Neural cell (in vitro differentiated cells): ENCODE measurements at regions not wholly inside any gene's neighbourhood (a gene's known extent, or its start where the extent isn't known, plus 50 kb on each side); places are given as distances from the start of the nearest gene placed in this dataset.

Source experiments
- H2AFZ ChIP-seq: fragments of 200-600, 300-800 bp; sonication (generic), shearing (Covaris generic); 2 replicates; pipeline ENCODE4 v1.6.0; 2014; ENCODE audit warnings: low read depth, mild to moderate bottlenecking, antibody characterized with exemption, low read length, moderate library complexity
- H3F3A ChIP-seq: fragments of 200-600 bp; shearing (Covaris generic); 2 replicates; pipeline ENCODE4 v1.6.1; 2016; ENCODE audit warnings: mild to moderate bottlenecking, moderate library complexity, mixed read lengths, antibody characterized with exemption, low read length; ENCODE audit not compliant: insufficient read depth, poor library complexity, severe bottlenecking
- H3K27ac ChIP-seq: fragments of 200-600, 300-800 bp; sonication (generic), shearing (Covaris generic); 2 replicates; pipeline ENCODE4 v1.5.1; 2014; ENCODE audit warnings: mild to moderate bottlenecking, low read length, moderate library complexity
- H3K27me3 ChIP-seq: fragments of 300-800, 200-600 bp; sonication (generic), shearing (Covaris generic); 2 replicates; pipeline ENCODE4 v1.6.0; 2014; ENCODE audit warnings: mild to moderate bottlenecking, low read depth, low read length, moderate library complexity; ENCODE audit not compliant: insufficient read depth
- H3K36me3 ChIP-seq: fragments of 300-800, 200-600 bp; sonication (generic), shearing (Covaris generic); 2 replicates; pipeline ENCODE4 v1.5.1; 2014; ENCODE audit warnings: mild to moderate bottlenecking, antibody characterized with exemption, low read length, moderate library complexity; ENCODE audit not compliant: insufficient read depth
- H3K4me2 ChIP-seq: fragments of 300-800, 200-600 bp; sonication (generic), shearing (Covaris generic); 2 replicates; pipeline ENCODE4 v1.6.0; 2014; ENCODE audit warnings: mild to moderate bottlenecking, low read length
- H3K4me3 ChIP-seq: fragments of 300-800, 200-600 bp; sonication (generic), shearing (Covaris generic); 2 replicates; pipeline ENCODE4 v1.5.1; 2014; ENCODE audit warnings: mild to moderate bottlenecking, low read length, moderate library complexity
- H3K79me2 ChIP-seq: fragments of 200-600 bp; shearing (Covaris generic); replicated peaks from 2 replicates; pipeline ENCODE4 v1.6.0; 2014; ENCODE audit warnings: mild to moderate bottlenecking, low read length, moderate library complexity; ENCODE audit not compliant: insufficient read depth
- H3K9ac ChIP-seq: fragments of 300-800, 200-600 bp; sonication (generic), shearing (Covaris generic); 2 replicates; pipeline ENCODE4 v1.6.1; 2016; ENCODE audit warnings: mild to moderate bottlenecking, low read length, mixed read lengths
- H3K9me2 ChIP-seq: fragments of 200-600 bp; shearing (Covaris generic); 2 replicates; pipeline ENCODE4 v1.6.1; 2016; ENCODE audit warnings: mild to moderate bottlenecking, low read length, mixed read lengths; ENCODE audit not compliant: insufficient read depth
- H3K9me3 ChIP-seq: fragments of 200-600, 300-800 bp; sonication (generic), shearing (Covaris generic); 2 replicates; pipeline ENCODE4 v1.6.1; 2016; ENCODE audit warnings: mild to moderate bottlenecking, mixed run types, low read length, moderate library complexity, mixed read lengths
- H4K20me1 ChIP-seq: fragments of 200-600 bp; shearing (Covaris generic); 2 replicates; pipeline ENCODE4 v1.6.1; 2016; ENCODE audit warnings: mild to moderate bottlenecking, mixed run types; ENCODE audit not compliant: insufficient read depth
- EP300 ChIP-seq: fragments of 450-650 bp; conservative IDR thresholded peaks from 2 replicates; pipeline ENCODE4 v1.6.1; 2014; ENCODE audit warnings: antibody characterized with exemption, mild to moderate bottlenecking, moderate library complexity; ENCODE audit not compliant: poor library complexity, severe bottlenecking
- EZH2 ChIP-seq: fragments of 200-600, 300-800 bp; shearing (Covaris generic), sonication (generic); IDR thresholded peaks from 2 replicates; pipeline ENCODE4 v1.6.1; 2014; ENCODE audit warnings: antibody characterized with exemption, low read length, borderline replicate concordance, mild to moderate bottlenecking; ENCODE audit not compliant: insufficient read depth, poor library complexity, severe bottlenecking
- MXI1 ChIP-seq: fragments of 450-650 bp; conservative IDR thresholded peaks from 2 replicates; pipeline ENCODE4 v1.6.1; 2014; ENCODE audit warnings: antibody characterized with exemption, mild to moderate bottlenecking; ENCODE audit not compliant: poor library complexity, severe bottlenecking
- POLR2AphosphoS5 ChIP-seq: IDR thresholded peaks from 2 replicates; pipeline ENCODE4 v1.6.1; 2012
- RAD21 ChIP-seq: fragments of 450-650 bp; conservative IDR thresholded peaks from 2 replicates; pipeline ENCODE4 v1.6.1; 2014; ENCODE audit warnings: antibody characterized with exemption, mild to moderate bottlenecking, moderate library complexity
- SMC3 ChIP-seq: fragments of 450-650 bp; conservative IDR thresholded peaks from 2 replicates; pipeline ENCODE4 v1.6.1; 2014; ENCODE audit warnings: antibody characterized with exemption, mild to moderate bottlenecking, moderate library complexity; ENCODE audit not compliant: poor library complexity
- TAF1 ChIP-seq: IDR thresholded peaks from 2 replicates; pipeline ENCODE4 v1.6.1; 2012; ENCODE audit warnings: low read depth
- TF ChIP-seq, protein P1 (sequence below): fragments of 450-650 bp; IDR thresholded peaks from 2 replicates; pipeline ENCODE4 v1.5.1; 2014; ENCODE audit warnings: antibody characterized with exemption, mild to moderate bottlenecking, moderate library complexity; ENCODE audit not compliant: poor library complexity, severe bottlenecking
- TF ChIP-seq, protein P2 (sequence below): IDR thresholded peaks from 2 replicates; pipeline ENCODE4 v1.6.1; 2012; ENCODE audit warnings: borderline replicate concordance

GRCh38 chr17:77640252-77640651 is 318.3 kb upstream of the TNRC6C start:
- H3K4me3 ChIP-seq, result no peak overlapping the region
- H3K9me2 ChIP-seq, result no peaks in the 10 kb centered on the region
- no peaks in the 10 kb centered on the region for H3K79me2 ChIP-seq
- peak overlapping the region; percentile 16 for H3K27ac ChIP-seq
- TF ChIP-seq RAD21, result no peak
- no peak for TF ChIP-seq SMC3
- TF ChIP-seq TAF1, result no peak
- no peak for TF ChIP-seq POLR2AphosphoS5
- no peak for TF ChIP-seq MXI1
- TF ChIP-seq EP300, result no peak
- no peak overlapping the region for H3K9ac ChIP-seq
- H4K20me1 ChIP-seq, result no peaks in the 10 kb centered on the region
- no peaks in the 10 kb centered on the region for H3K9me3 ChIP-seq
- H2AFZ ChIP-seq, result no peak overlapping the region
- peaks cover 14% of the 10 kb centered on the region for H3F3A ChIP-seq
- H3K4me2 ChIP-seq, result no peak overlapping the region
- no peaks in the 10 kb centered on the region for H3K36me3 ChIP-seq
- no peaks in the 10 kb centered on the region for H3K27me3 ChIP-seq

- H3K79me2 ChIP-seq, result no peaks in the 10 kb centered on the region
- H3K4me2 ChIP-seq, result no peak overlapping the region
- no peaks in the 10 kb centered on the region for H3K9me3 ChIP-seq
- no peaks in the 10 kb centered on the region for H3K27me3 ChIP-seq
- H3K36me3 ChIP-seq, result no peaks in the 10 kb centered on the region
- H3F3A ChIP-seq, result peaks cover 14% of the 10 kb centered on the region
- no peak overlapping the region for H3K27ac ChIP-seq
- no peaks in the 10 kb centered on the region for H4K20me1 ChIP-seq
- H3K4me3 ChIP-seq, result no peak overlapping the region
- no peak overlapping the region for H3K9ac ChIP-seq
- H3K9me2 ChIP-seq, result no peaks in the 10 kb centered on the region
- H2AFZ ChIP-seq, result no peak overlapping the region
- TF ChIP-seq, protein P1, sequence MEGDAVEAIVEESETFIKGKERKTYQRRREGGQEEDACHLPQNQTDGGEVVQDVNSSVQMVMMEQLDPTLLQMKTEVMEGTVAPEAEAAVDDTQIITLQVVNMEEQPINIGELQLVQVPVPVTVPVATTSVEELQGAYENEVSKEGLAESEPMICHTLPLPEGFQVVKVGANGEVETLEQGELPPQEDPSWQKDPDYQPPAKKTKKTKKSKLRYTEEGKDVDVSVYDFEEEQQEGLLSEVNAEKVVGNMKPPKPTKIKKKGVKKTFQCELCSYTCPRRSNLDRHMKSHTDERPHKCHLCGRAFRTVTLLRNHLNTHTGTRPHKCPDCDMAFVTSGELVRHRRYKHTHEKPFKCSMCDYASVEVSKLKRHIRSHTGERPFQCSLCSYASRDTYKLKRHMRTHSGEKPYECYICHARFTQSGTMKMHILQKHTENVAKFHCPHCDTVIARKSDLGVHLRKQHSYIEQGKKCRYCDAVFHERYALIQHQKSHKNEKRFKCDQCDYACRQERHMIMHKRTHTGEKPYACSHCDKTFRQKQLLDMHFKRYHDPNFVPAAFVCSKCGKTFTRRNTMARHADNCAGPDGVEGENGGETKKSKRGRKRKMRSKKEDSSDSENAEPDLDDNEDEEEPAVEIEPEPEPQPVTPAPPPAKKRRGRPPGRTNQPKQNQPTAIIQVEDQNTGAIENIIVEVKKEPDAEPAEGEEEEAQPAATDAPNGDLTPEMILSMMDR, result no peak
- TF ChIP-seq EP300 (no peak), SMC3 (no peak), EZH2 (no peak), MXI1 (no peak), RAD21 (no peak), POLR2AphosphoS5 (no peak), TAF1 (no peak)
- TF ChIP-seq, protein P2, sequence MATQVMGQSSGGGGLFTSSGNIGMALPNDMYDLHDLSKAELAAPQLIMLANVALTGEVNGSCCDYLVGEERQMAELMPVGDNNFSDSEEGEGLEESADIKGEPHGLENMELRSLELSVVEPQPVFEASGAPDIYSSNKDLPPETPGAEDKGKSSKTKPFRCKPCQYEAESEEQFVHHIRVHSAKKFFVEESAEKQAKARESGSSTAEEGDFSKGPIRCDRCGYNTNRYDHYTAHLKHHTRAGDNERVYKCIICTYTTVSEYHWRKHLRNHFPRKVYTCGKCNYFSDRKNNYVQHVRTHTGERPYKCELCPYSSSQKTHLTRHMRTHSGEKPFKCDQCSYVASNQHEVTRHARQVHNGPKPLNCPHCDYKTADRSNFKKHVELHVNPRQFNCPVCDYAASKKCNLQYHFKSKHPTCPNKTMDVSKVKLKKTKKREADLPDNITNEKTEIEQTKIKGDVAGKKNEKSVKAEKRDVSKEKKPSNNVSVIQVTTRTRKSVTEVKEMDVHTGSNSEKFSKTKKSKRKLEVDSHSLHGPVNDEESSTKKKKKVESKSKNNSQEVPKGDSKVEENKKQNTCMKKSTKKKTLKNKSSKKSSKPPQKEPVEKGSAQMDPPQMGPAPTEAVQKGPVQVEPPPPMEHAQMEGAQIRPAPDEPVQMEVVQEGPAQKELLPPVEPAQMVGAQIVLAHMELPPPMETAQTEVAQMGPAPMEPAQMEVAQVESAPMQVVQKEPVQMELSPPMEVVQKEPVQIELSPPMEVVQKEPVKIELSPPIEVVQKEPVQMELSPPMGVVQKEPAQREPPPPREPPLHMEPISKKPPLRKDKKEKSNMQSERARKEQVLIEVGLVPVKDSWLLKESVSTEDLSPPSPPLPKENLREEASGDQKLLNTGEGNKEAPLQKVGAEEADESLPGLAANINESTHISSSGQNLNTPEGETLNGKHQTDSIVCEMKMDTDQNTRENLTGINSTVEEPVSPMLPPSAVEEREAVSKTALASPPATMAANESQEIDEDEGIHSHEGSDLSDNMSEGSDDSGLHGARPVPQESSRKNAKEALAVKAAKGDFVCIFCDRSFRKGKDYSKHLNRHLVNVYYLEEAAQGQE, result no peak
Measured at GRCh38 chr17:77640916-77641605, 317.4 kb upstream of the TNRC6C start.
